Stimulated activated naive CD8-positive, alpha-beta T cell treated with anti-CD3 and anti-CD28 coated beads, Interleukin-15, Interleukin-2, amounts not matched to agents 100 U/mL and 50 U/mL, for 24 hours (primary cell): ENCODE measurements at regions not wholly inside any gene's neighbourhood (a gene's known extent, or its start where the extent isn't known, plus 50 kb on each side); places are given as distances from the start of the nearest gene placed in this dataset.
"Not testable (repeated sequence)": the region's sequence is repeated elsewhere in the genome, so short reads cannot be mapped to it uniquely, and the experiment has no call there.

Source experiments
- ATAC-seq: fragments of 150-1000 bp; cut with Tn5 transposase; one replicate; pipeline ENCODE4 v1.10.0; 2021
- DNase-seq: peaks from one replicate; pipeline ENCODE4 v3.0.0; 2021

GRCh38 chr2:134021830-134022524, 231.9 kb upstream of the MGAT5 start:
- DNase-seq (no peak), ATAC-seq (peak; percentile 52)

- ATAC-seq (no peak), DNase-seq (no peak)
These were observed 230.0 kb upstream of the MGAT5 start for GRCh38 chr2:134023854-134024253.

- ATAC-seq (no peak), DNase-seq (no peak)
These were observed 225.9 kb upstream of the MGAT5 start for GRCh38 chr2:134027980-134028379.

- ATAC-seq (no peak), DNase-seq (no peak)
These were observed 224.5 kb upstream of the MGAT5 start for GRCh38 chr2:134029418-134029817.

- DNase-seq (no peak), ATAC-seq (no peak)
These were observed 222.3 kb upstream of the MGAT5 start for GRCh38 chr2:134031539-134031938.

GRCh38 chr2:134035605-134036370, 218.1 kb upstream of the MGAT5 start:
- ATAC-seq = no peak
- no peak for DNase-seq

- ATAC-seq (no peak), DNase-seq (no peak)
These were observed 213.8 kb upstream of the MGAT5 start for GRCh38 chr2:134039912-134040581.

- ATAC-seq, DNase-seq: not testable (repeated sequence)
These were observed 213.2 kb upstream of the MGAT5 start for GRCh38 chr2:134040626-134041172.

GRCh38 chr2:134041877-134042276, 212.0 kb upstream of the MGAT5 start:
- ATAC-seq = no peak
- DNase-seq = no peak

GRCh38 chr2:134043028-134043427, 210.8 kb upstream of the MGAT5 start:
- not testable (repeated sequence) for ATAC-seq, DNase-seq

GRCh38 chr2:134052173-134052572, 201.7 kb upstream of the MGAT5 start:
- ATAC-seq (no peak), DNase-seq (no peak)

- no peak for ATAC-seq
- no peak for DNase-seq
These were observed 197.7 kb upstream of the MGAT5 start for GRCh38 chr2:134056173-134056572.

- not testable (repeated sequence) for DNase-seq, ATAC-seq
These were observed 192.8 kb upstream of the MGAT5 start for GRCh38 chr2:134061066-134061465.

- DNase-seq, ATAC-seq: not testable (repeated sequence)
These were observed 191.6 kb upstream of the MGAT5 start for GRCh38 chr2:134062235-134062634.

- not testable (repeated sequence) for ATAC-seq, DNase-seq
These were observed 190.0 kb upstream of the MGAT5 start for GRCh38 chr2:134063916-134064315.

GRCh38 chr2:134070281-134070741, 183.6 kb upstream of the MGAT5 start:
- no peak for DNase-seq
- no peak for ATAC-seq

GRCh38 chr2:134072341-134072740, 181.5 kb upstream of the MGAT5 start:
- ATAC-seq (no peak), DNase-seq (no peak)

- DNase-seq (no peak), ATAC-seq (no peak)
These were observed 180.8 kb upstream of the MGAT5 start for GRCh38 chr2:134073023-134073422.

GRCh38 chr2:134074619-134075018, 179.3 kb upstream of the MGAT5 start:
- no peak for ATAC-seq
- no peak for DNase-seq

GRCh38 chr2:134075204-134075603, 178.7 kb upstream of the MGAT5 start:
- DNase-seq = no peak
- no peak for ATAC-seq

GRCh38 chr2:134078354-134078753, 175.5 kb upstream of the MGAT5 start:
- ATAC-seq = no peak
- no peak for DNase-seq

- ATAC-seq (peak; percentile 30), DNase-seq (no peak)
These were observed 174.5 kb upstream of the MGAT5 start for GRCh38 chr2:134079373-134079772.
